Right forelimb (tissue), 1 donor: ENCODE measurements at regions not wholly inside any gene's neighbourhood (a gene's known extent, or its start where the extent isn't known, plus 50 kb on each side); places are given as distances from the start of the nearest gene placed in this dataset.

Experiments used
- DNase-seq: peaks from one replicate; pipeline ENCODE4 v3.0.0-alpha.2; 2018

DNA sequence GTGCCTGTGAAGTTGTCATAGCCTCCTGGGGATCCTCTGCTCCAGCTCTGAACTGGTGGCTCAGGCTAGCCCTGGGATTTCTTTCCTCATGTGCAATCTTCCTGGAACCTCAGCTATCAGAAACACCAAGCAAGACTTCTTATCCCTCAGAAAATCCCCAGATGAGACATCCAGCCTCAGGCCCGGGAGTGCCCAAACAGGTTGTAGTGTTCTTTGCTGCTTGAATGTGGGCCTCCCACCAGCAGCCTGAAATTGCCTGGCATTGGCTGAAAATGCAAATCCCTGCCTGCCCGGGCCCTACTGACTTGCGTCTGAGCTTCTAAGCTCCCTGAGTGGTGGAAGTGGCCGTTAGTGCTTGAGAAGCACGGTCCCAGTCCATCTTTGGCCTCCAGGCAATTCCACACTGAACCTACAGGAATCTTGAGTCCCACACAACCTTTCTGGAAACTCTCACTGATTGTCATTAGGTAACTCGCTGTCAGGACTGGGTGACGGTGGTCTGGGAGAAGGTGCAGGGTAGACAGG, 146.8 kb downstream of the ZBTB18 start:
- DNase-seq, result no peak

DNA sequence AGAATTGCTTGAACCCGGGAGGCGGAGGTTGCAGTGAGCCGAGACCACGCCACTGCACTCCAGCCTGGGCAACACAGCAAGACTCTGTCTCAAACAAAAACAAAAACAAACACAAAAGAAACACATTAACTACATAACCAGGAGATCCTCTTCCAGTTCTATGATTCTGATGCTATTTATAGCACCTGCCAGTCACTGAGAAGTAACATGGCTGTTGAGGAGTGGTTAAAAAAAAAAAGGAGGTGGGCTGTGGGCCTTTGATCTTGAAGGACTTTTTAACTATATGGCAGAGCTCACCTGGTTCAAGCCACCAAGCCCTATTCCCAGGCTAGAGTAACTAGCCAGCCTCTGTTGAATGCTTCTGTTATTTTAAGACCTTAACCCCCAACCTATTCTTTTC, 148.8 kb downstream of the ZBTB18 start:
- no peak for DNase-seq

GRCh38 chr1:244200596-244200995, 149.5 kb downstream of the ZBTB18 start:
- no peak for DNase-seq

DNA sequence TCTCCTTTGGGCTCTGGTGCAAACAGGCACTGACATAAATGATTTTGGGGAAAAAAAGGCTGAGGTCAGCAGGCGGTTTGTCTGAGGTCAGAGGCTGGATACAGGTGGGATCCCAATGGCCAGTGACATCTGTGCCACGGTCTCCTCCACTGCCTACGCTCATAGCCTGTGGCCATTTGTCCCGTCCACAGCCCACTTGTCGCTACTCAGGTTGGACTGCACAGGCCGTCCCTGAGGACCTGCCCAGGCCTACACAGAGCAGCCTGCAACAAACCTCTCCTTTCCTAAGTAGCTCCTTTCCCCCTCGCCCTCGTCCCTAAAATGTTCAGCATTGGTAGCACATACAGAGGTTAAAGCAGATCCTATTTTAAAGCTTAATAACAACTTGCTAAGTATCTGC, 150.7 kb downstream of the ZBTB18 start:
- no peak for DNase-seq

GRCh38 chr1:244204004-244204403, 152.9 kb downstream of the ZBTB18 start:
- no peak for DNase-seq

- DNase-seq, result no peak
Measured at GRCh38 chr1:244205171-244205570, 154.1 kb downstream of the ZBTB18 start.

DNA sequence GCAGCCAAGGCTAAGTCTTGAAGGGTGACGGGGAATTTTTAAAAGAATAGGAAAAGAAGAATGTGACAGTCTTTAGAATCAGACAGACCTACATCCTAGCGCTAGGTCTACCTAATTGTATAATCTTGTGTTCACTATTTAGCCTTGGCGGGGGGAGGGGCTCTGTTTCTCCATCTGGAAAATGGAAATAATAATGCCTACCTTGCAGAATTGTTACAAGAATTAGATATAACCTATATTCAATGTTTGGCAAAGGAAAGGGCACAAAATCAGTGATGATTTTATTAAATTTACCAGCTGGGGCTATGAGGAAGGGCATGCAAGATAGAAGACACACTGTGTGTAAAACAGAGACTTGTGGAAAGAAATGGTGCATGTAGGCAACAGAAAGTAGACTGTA, 154.8 kb downstream of the ZBTB18 start:
- no peak for DNase-seq

DNA sequence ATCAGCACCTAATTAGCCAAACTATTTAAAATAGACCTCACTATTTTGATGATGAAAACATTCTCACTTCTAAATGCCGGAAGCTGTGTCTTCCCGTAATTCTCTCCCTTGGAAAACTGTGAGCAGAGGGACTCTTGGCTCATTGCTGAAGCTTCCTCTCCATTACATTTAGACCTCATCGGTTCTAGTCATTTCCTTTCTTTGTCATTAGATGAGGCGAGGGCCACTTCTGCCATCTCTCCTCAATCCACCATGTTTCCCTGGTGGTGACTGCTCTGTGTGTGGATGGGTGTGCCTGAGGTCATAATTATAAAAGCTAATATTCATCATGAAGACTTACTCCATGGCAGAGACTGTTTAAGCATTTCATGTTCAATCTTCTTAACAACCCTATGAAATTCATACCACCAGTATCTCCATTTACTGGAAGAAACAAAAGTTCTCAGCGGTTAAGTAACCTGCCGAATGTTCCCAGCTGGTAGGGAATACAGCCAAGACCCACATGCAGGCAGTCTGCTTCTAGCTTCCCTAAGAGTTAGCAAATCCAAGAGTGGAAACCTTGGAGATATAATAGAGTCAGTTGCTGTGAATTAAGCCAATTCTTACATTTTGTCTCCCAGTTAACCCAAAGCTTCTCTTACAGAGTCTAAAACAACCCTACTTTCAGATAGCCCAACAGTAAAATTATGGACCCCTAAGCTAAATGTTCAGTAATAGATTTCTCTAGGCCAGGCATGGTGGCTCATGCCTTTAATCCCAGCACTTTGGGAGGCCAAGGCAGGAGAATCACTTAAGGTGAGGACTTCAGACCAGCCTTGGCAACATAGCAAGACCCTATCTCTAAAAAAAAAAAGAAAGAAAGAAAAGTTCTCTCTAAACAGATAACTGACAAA, 156.2 kb downstream of the ZBTB18 start:
- no peak for DNase-seq

DNA sequence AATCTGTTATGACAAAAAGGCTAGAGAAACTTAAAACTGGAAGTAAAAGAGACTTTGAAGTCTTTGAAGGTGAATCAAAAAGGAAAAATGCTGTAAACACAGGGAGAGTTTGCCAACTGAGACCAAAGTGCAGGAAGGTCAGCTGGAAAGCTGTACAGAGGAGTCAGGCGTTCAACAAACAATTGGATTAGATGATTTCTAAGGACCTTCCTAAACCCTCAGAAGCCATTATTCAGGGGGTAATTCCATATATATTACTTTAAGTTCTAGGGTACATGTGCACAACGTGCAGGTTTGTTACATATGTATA, 156.8 kb downstream of the ZBTB18 start:
- no peak for DNase-seq

GRCh38 chr1:244209955-244210354, 158.9 kb downstream of the ZBTB18 start:
- no peak for DNase-seq

DNA sequence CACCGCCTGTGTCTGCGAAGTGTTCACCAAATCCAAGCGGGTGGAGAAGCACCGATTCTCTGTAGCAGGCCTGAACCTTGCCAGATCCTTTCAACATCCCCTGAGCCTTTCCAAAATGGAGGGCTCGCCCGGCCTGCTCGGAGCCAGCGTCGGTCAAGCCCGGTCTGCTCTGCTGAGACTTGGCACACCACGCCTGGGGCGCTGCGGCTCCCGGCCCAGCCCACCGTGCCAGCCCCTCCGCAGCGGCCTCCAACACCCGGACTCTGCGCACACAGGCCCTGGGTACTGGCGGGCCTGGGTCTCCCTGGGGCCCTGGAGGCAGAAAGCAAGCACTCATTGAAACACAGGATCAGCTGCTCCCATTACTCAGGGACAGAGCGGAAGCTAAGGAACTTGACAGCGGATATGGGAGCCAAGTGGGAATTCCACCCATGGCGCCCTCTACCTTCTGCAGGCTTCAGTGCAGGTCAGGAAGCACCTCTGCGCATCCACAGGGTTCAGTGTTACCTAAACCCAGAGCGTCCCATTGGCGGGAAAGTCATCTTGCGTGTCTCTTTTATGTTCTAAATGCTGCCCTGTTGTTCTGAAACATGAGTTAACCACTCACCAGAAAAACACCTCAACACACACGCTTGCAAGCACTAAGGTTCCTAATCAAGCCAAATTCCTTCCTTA, 159.9 kb downstream of the ZBTB18 start:
- DNase-seq, result no peak

DNA sequence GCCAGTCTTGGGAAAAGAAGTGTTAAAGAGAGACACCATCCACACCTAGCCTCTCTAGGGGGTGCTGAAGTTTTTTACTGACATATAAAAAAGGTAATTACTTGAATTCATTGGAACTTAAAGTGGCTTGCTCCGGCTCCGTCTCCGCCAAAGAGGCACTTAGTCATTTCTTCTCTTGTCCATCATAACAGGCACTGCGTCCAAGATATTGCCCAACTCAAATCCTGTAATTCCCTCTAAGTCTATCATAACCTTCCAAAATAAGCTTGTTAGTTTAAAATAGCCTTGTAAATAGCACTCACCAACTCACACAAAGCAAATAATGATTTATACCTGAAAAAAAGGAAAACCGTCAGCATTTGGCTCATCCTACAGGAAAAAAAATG, 160.5 kb downstream of the ZBTB18 start:
- no peak for DNase-seq

- no peak for DNase-seq
Measured at GRCh38 chr1:244212219-244212618, 161.1 kb downstream of the ZBTB18 start.

GRCh38 chr1:244212797-244213475, 161.9 kb downstream of the ZBTB18 start:
- no peak for DNase-seq

DNA sequence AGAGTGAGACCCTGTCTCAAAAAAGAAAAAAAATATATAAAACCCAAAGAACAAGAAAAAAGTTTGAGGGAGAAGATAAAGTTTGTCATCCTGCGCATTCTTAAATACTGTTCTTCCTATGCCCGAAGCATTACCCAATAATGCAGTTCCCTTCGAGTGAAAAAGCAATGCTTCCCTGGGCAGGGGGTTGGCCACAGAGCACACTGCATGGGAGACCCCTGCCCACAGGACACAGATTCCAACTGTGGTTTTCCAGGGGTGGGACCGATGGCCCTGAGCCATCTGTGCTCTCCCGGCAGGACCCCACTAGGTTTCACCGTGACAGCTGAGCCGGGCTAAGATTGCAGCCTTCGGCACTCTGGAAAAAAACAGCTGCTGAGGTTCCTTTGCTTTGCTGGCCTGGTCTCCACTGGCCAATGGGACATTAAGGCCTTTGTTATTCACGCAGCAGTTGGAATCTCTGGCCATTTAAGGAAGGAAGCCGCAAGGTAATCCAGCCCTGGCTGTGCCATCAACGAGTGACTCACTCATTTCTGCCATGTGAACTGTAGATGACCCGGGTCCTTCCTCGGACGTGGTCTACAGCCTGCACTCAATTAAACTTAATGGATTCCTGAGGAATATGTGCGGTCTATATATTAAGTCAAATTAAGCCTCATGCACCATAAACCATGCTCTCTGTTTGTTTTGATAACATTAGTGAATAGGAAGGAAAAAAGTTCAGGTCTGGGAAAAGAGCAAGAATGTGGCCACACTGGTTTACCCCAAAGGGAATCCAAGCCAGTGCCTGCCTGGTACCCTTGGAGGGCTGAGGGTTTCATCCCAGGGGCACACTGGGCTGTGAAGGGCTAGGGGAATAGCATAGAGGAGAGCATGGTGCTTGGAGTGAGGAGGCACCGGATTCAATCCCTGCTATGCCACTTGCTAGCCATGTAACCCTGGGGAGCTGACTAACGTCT, 163.2 kb downstream of the ZBTB18 start:
- no peak for DNase-seq

DNA sequence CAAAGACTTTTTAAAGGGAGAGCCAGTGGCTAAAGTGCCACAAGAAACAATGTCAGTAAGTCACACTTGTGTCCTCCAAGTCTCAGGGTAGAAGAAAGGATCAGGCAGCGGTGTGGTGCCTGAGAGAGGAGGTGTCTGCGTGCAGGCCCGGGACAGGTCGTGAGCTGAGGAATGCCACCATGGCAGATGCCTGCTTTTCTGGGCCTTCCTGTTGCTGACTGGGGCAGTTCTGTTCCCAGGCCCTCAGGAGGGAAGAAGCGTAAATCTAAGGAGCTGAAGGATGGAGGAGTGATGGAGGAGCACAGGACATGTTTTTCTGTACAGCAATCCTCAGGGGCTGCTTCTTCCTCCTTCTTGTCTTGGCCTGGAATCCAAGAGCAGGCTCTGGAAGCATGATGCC, 165.8 kb downstream of the ZBTB18 start:
- DNase-seq, result no peak

- no peak for DNase-seq
Measured at GRCh38 chr1:244217711-244218110, 166.6 kb downstream of the ZBTB18 start.

GRCh38 chr1:244218220-244218619, 167.1 kb downstream of the ZBTB18 start:
- no peak for DNase-seq

- DNase-seq, result no peak
Measured at GRCh38 chr1:244219149-244219548, 168.1 kb downstream of the ZBTB18 start.

DNA sequence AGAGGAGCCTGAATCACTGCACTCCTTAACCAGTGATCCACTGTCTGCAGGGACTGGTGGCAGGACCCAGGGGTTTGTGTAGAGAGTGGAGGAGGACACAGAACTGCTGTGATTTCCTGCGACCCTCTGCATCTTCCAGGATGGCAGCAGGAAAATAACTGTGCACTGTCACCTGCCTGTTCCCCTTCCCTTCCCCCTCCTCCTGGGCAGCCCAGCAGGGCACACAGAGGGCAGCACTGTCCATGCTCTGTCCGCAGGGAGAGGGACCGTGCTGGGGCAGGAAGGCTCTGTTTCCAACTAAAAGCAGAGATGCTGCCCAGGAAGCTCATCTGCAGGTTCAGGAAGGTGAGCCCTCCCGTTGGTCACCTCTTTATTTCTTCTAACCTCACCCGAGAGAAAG, 168.7 kb downstream of the ZBTB18 start:
- no peak for DNase-seq

DNA sequence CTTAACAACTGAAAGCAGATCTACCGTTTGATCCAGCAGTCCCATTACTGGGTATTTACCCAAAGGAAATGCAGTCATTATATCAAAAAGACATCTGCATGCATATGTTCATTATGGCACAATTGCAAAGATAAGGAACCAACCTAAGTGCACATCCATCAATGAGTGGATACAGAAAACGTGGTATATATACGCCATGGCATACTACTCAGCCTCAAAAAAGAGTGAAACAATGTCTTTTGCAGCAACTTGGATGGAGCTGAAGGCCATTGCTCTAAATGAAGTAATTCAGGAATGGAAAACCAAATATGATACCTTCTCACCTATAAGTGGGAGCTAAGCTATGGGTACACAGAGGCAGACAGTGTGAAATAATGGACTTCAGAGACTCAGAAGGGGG, 169.3 kb downstream of the ZBTB18 start:
- DNase-seq, result no peak

DNA sequence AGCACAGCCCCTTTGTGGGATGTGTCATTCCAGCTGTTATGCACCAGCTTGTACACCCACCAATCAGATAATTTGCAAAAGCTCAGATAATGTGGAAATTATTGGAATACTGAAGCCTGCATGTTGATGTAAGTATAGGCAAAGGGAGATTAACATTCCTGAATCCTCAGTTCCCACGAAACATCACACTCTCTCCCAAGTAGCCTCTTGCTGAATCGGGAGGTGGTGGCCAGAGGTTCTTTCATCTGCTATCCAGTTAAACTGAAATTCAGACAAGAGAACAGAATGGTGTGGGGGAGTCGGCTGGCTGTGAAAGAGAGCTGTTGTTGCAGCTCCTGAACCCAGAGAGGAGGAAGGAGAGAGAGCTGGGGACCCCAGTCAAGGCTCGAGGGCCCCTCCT, 170.9 kb downstream of the ZBTB18 start:
- no peak for DNase-seq
